ENCODE measurements at regions not wholly inside any gene's neighbourhood (a gene's known extent, or its start where the extent isn't known, plus 50 kb on each side); places are given as distances from the start of the nearest gene placed in this dataset.

- no peak for TF ChIP-seq MNT (conservative IDR thresholded peaks at IDR 0.05)
These were observed 402.5 kb upstream of the FKBP1C start (continued) for GRCh38 chr6:62808565-62809293.

GRCh38 chr6:62805431-62805830, 405.8 kb upstream of the FKBP1C start:
- Histone ChIP-seq H3K9me3 (replicated peaks; ENCODE audit: control insufficient read depth, insufficient read depth, low read depth, low read length) (no peaks in the 10 kb centered on the region), H3K36me3 (ENCODE audit: control insufficient read depth, insufficient read depth, low read length) (no peaks in the 10 kb centered on the region), H4K20me1 (replicated peaks; ENCODE audit: control insufficient read depth, insufficient read depth, low read length) (no peaks in the 10 kb centered on the region), H3K9ac (ENCODE audit: insufficient read depth in 1 of 2, low read depth in 2 of 2, low read length in 2 of 2) (no peak overlapping the region), H3K27me3 (ENCODE audit: control insufficient read depth in 2 of 2, insufficient read depth in 2 of 2, low read length in 2 of 2) (no peaks in the 10 kb centered on the region), H3K4me3 (no peak overlapping the region), H3K4me2 (ENCODE audit: insufficient read depth, low read length) (no peak overlapping the region), H3K4me1 (replicated peaks in 1 of 2; ENCODE audit: control insufficient read depth in 2 of 2, insufficient read depth in 2 of 2, low read length in 2 of 2) (no peaks in the 10 kb centered on the region), H3K79me2 (ENCODE audit: control insufficient read depth, insufficient read depth, low read length) (no peaks in the 10 kb centered on the region), H3K9me1 (ENCODE audit: control insufficient read depth, insufficient read depth, low read length) (no peaks in the 10 kb centered on the region), H3K27ac (ENCODE audit: extremely low read depth, low read depth, low read length) (no peak overlapping the region), H2AFZ (ENCODE audit: low read depth, low read length) (no peak overlapping the region)
- CTCF ChIA-PET (ENCODE audit: low intra/inter-chr PET ratio): no interaction called here
- FAIRE-seq (no peak), ATAC-seq (no peak), DNase-seq (ENCODE audit: extremely low read depth in 1 of 4, low spot score in 3 of 4) (no peak)
- in situ Hi-C loops (cut with MboI) (no loop called here), intact Hi-C loops (cut with micrococcal nuclease) (no loop called here)
- 2% methylated on average over 4 of the region's 4 CpGs for WGBS (ENCODE audit: insufficient coverage, low coverage, missing lambda C conversion rate)
- POLR2A ChIA-PET: no interaction called here
- no TSS peak for BruUV-seq (replicated peaks)
- TF ChIP-seq YBX1 (IDR thresholded peaks at IDR 0.05) (no peak), SNIP1 (IDR thresholded peaks at IDR 0.05; ENCODE audit: low read depth) (no peak), ERF (CRISPR knock-in tag; IDR thresholded peaks at IDR 0.05) (no peak), ZNF143 (CRISPR knock-in tag; IDR thresholded peaks at IDR 0.05) (no peak), IRF2 (CRISPR knock-in tag; IDR thresholded peaks at IDR 0.05) (no peak), HLTF (IDR thresholded peaks at IDR 0.05) (no peak), KAT2B (IDR thresholded peaks at IDR 0.05; ENCODE audit: low read depth, low read length) (no peak), PRDM10 (IDR thresholded peaks at IDR 0.05; ENCODE audit: partially characterized antibody) (no peak), DEAF1 (CRISPR knock-in tag; IDR thresholded peaks at IDR 0.05) (no peak), E2F6 (IDR thresholded peaks at IDR 0.05; ENCODE audit: borderline replicate concordance in 1 of 2, extremely low read depth in 1 of 2, insufficient read depth in 1 of 2, insufficient read length in 1 of 2, low read depth in 1 of 2, low read length in 1 of 2, poor library complexity in 1 of 2, severe bottlenecking in 1 of 2) (no peak), MYBL2 (IDR thresholded peaks at IDR 0.05; ENCODE audit: low read depth) (no peak), MYBL2 (CRISPR knock-in tag; IDR thresholded peaks at IDR 0.05; ENCODE audit: borderline replicate concordance) (no peak)

Measured in K562 (cell line).